SHP77 (cell line): ENCODE measurements at regions not wholly inside any gene's neighbourhood (a gene's known extent, or its start where the extent isn't known, plus 50 kb on each side); places are given as distances from the start of the nearest gene placed in this dataset.
"Not testable (repeated sequence)": the region's sequence is repeated elsewhere in the genome, so short reads cannot be mapped to it uniquely, and the experiment has no call there.

Experiments
- DNase-seq, 2 experiments: peaks; one replicate each; lab custom pipeline; 2025; lab: John Stamatoyannopoulos, UW

GRCh38 chr4:152063621-152064240 lies 302.9 kb upstream of the GATB start:
- peak; percentile 37 to 64 for DNase-seq

GRCh38 chr4:152062936-152063620 lies 302.3 kb upstream of the GATB start:
- no peak for DNase-seq

- no peak for DNase-seq
Observed at GRCh38 chr4:152054731-152055130, 293.9 kb upstream of the GATB start.

- no peak for DNase-seq
Observed at GRCh38 chr4:152052451-152053057, 291.7 kb upstream of the GATB start.

- DNase-seq, result not testable (repeated sequence)
Observed at GRCh38 chr4:152051332-152051731, 290.5 kb upstream of the GATB start.

- no peak for DNase-seq
Observed at GRCh38 chr4:152050106-152050505, 289.3 kb upstream of the GATB start.

- no peak for DNase-seq
Observed at GRCh38 chr4:152047451-152047850, 286.6 kb upstream of the GATB start.

GRCh38 chr4:152045807-152046571 lies 285.2 kb upstream of the GATB start:
- no peak for DNase-seq

GRCh38 chr4:152045449-152045806 lies 284.6 kb upstream of the GATB start:
- DNase-seq, result no peak

GRCh38 chr4:152044331-152045036 lies 283.7 kb upstream of the GATB start:
- no peak for DNase-seq

GRCh38 chr4:152041295-152041694 lies 280.5 kb upstream of the GATB start:
- DNase-seq, result no peak

- DNase-seq, result no peak
Observed at GRCh38 chr4:152039691-152040090, 278.9 kb upstream of the GATB start.

GRCh38 chr4:152039023-152039481 lies 278.2 kb upstream of the GATB start:
- no peak for DNase-seq

- DNase-seq, result no peak
Observed at GRCh38 chr4:152038238-152038637, 277.4 kb upstream of the GATB start.

GRCh38 chr4:152037435-152037834 lies 276.6 kb upstream of the GATB start:
- no peak for DNase-seq

- no peak for DNase-seq
Observed at GRCh38 chr4:152033621-152034020, 272.8 kb upstream of the GATB start.

- DNase-seq, result no peak
Observed at GRCh38 chr4:152032722-152033131, 271.9 kb upstream of the GATB start.

- no peak for DNase-seq
Observed at GRCh38 chr4:152029631-152030030, 268.8 kb upstream of the GATB start.

GRCh38 chr4:152028131-152028530 lies 267.3 kb upstream of the GATB start:
- peak in 1 of 2 experiments; percentile 1 for DNase-seq

- no peak for DNase-seq
Observed at GRCh38 chr4:152024881-152025280, 264.1 kb upstream of the GATB start.

GRCh38 chr4:152023674-152024073 lies 262.9 kb upstream of the GATB start:
- no peak for DNase-seq

- DNase-seq, result no peak
Observed at GRCh38 chr4:152022543-152022942, 261.7 kb upstream of the GATB start.
